Mesenchymal stem cell (in vitro differentiated cells and primary cell): ENCODE measurements at regions not wholly inside any gene's neighbourhood (a gene's known extent, or its start where the extent isn't known, plus 50 kb on each side); places are given as distances from the start of the nearest gene placed in this dataset.

ENCODE experiments used
- DNase-seq: peaks from one replicate; pipeline ENCODE4 v3.0.0-alpha.2; 2013
- H2AFZ ChIP-seq: one replicate; pipeline ENCODE4 v1.6.1; 2013; ENCODE audit warnings: low read depth, mild to moderate bottlenecking, control low read depth, inconsistent platforms, low read length, moderate library complexity
- H2AK5ac ChIP-seq: 2 replicates; pipeline ENCODE4 v1.6.1; 2013; ENCODE audit warnings: low read length, moderate library complexity, mild to moderate bottlenecking, inconsistent platforms; ENCODE audit not compliant: severe bottlenecking
- H2BK120ac ChIP-seq: one replicate; pipeline ENCODE4 v1.6.1; 2013; ENCODE audit warnings: low read depth, mild to moderate bottlenecking, inconsistent platforms, low read length, moderate library complexity
- H2BK12ac ChIP-seq, 2 experiments: one replicate each; pipeline ENCODE4 v1.6.1; 2013; ENCODE audit warnings: inconsistent platforms in 2 of 2, low read length in 2 of 2, mild to moderate bottlenecking in 2 of 2, moderate library complexity in 2 of 2, control low read depth in 1 of 2
- H2BK15ac ChIP-seq: one replicate; pipeline ENCODE4 v1.6.1; 2013; ENCODE audit warnings: mild to moderate bottlenecking, low read depth, inconsistent platforms; ENCODE audit not compliant: poor library complexity, severe bottlenecking
- H2BK5ac ChIP-seq: 2 replicates; pipeline ENCODE4 v1.6.1; 2013; ENCODE audit warnings: low read depth, mild to moderate bottlenecking, low read length, control low read depth, inconsistent platforms; ENCODE audit not compliant: poor library complexity, severe bottlenecking
- H3K14ac ChIP-seq, 2 experiments: one replicate each; pipeline ENCODE4 v1.6.1; 2013; ENCODE audit warnings: inconsistent platforms in 2 of 2, low read length in 2 of 2, control low read depth in 1 of 2, mild to moderate bottlenecking in 1 of 2, moderate library complexity in 1 of 2
- H3K18ac ChIP-seq, 2 experiments: one replicate each; pipeline ENCODE4 v1.6.1; 2013; ENCODE audit warnings: inconsistent platforms in 2 of 2, low read length in 2 of 2, control low read depth in 1 of 2, low read depth in 1 of 2, mild to moderate bottlenecking in 1 of 2
- H3K23ac ChIP-seq, 2 experiments: one replicate each; pipeline ENCODE4 v1.6.1; 2013; ENCODE audit warnings: inconsistent platforms in 2 of 2, low read length in 2 of 2, mild to moderate bottlenecking in 2 of 2, moderate library complexity in 2 of 2, control low read depth in 1 of 2
- H3K27ac ChIP-seq: 2 replicates; pipeline ENCODE4 v1.5.1; 2013; ENCODE audit warnings: mild to moderate bottlenecking, moderate library complexity, low read length, control low read depth, inconsistent platforms; ENCODE audit not compliant: poor library complexity, severe bottlenecking
- H3K27me3 ChIP-seq, 2 experiments: 2 replicates each; pipeline versions ENCODE4 v1.6.1 to v1.7.0; 2013; ENCODE audit warnings: low read length in 2 of 2, mild to moderate bottlenecking in 2 of 2, moderate library complexity in 2 of 2, control low read depth in 1 of 2, inconsistent platforms in 1 of 2; ENCODE audit not compliant: control insufficient read depth in 1 of 2, insufficient read depth in 1 of 2
- H3K36me3 ChIP-seq, 2 experiments: 2 replicates each; pipeline versions ENCODE4 v1.6.1 to v1.7.0; 2013; ENCODE audit warnings: low read length in 2 of 2, control low read depth in 1 of 2, inconsistent platforms in 1 of 2, low read depth in 1 of 2, mild to moderate bottlenecking in 1 of 2; ENCODE audit not compliant: insufficient read depth in 2 of 2, control insufficient read depth in 1 of 2
- H3K4ac ChIP-seq, 2 experiments: one replicate each; pipeline ENCODE4 v1.6.1; 2013; ENCODE audit warnings: inconsistent platforms in 2 of 2, low read length in 2 of 2, mild to moderate bottlenecking in 2 of 2, moderate library complexity in 2 of 2, control low read depth in 1 of 2, low read depth in 1 of 2
- H3K4me1 ChIP-seq: 2 replicates; pipeline ENCODE4 v1.6.1; 2013; ENCODE audit warnings: low read depth, low read length, control low read depth; ENCODE audit not compliant: control insufficient read depth, insufficient read depth
- H3K4me2 ChIP-seq: 2 replicates; pipeline ENCODE4 v1.6.1; 2013; ENCODE audit warnings: low read length, mild to moderate bottlenecking, inconsistent platforms; ENCODE audit not compliant: poor library complexity, severe bottlenecking
- H3K4me3 ChIP-seq, 2 experiments: 2 replicates each; pipeline versions ENCODE4 v1.5.1 to v1.7.0; 2013; ENCODE audit warnings: low read length in 2 of 2, mild to moderate bottlenecking in 2 of 2, control low read depth in 1 of 2, low read depth in 1 of 2; ENCODE audit not compliant: insufficient read depth in 1 of 2
- H3K79me1 ChIP-seq: replicated peaks from 2 replicates; pipeline ENCODE4 v1.6.1; 2013; ENCODE audit warnings: mild to moderate bottlenecking, control low read depth, low read length, inconsistent platforms; ENCODE audit not compliant: poor library complexity, severe bottlenecking
- H3K9ac ChIP-seq: 2 replicates; pipeline ENCODE4 v1.7.0; 2013; ENCODE audit warnings: mild to moderate bottlenecking, low read length, moderate library complexity
- H3K9me3 ChIP-seq: 2 replicates; pipeline ENCODE4 v1.7.0; 2013; ENCODE audit warnings: mild to moderate bottlenecking, low read length; ENCODE audit not compliant: control insufficient read depth
- H4K8ac ChIP-seq: one replicate; pipeline ENCODE4 v1.6.1; 2013; ENCODE audit warnings: inconsistent platforms, mild to moderate bottlenecking, low read length, moderate library complexity
- H4K91ac ChIP-seq: one replicate; pipeline ENCODE4 v1.6.1; 2013; ENCODE audit warnings: mild to moderate bottlenecking, low read length, inconsistent platforms
- WGBS: methylation state at CpG from one replicate; pipeline ENCODE4 v1.1.7; 2013; ENCODE audit warnings: mixed read lengths; 5-methylcytosine and 5-hydroxymethylcytosine counted together

GRCh38 chr18:27685091-27685490 is 491.8 kb downstream of the CDH2 start:
- Histone ChIP-seq H3K4ac (no peak overlapping the region), H3K4me3 (no peak overlapping the region), H3K27me3 (no peaks in the 10 kb centered on the region), H3K9me3 (peaks cover 10% of the 10 kb centered on the region), H3K79me1 (no peaks in the 10 kb centered on the region), H4K91ac (no peak overlapping the region), H2BK120ac (no peak overlapping the region), H3K4me1 (no peaks in the 10 kb centered on the region), H4K8ac (no peak overlapping the region), H2BK15ac (no peak overlapping the region), H2AK5ac (no peak overlapping the region), H2BK5ac (no peak overlapping the region), H3K23ac (no peak overlapping the region), H2AFZ (no peak overlapping the region), H3K9ac (no peak overlapping the region), H3K14ac (no peak overlapping the region), H3K18ac (no peak overlapping the region), H3K4me2 (no peak overlapping the region), H3K27ac (no peak overlapping the region), H3K36me3 (no peaks in the 10 kb centered on the region), H2BK12ac (no peak overlapping the region)
- 90% methylated on average over 3 of the region's 3 CpGs for WGBS
- no peak for DNase-seq

GRCh38 chr18:27674411-27674810 is 489.3 kb upstream of the CHST9 start:
- no peak overlapping the region for H2BK5ac ChIP-seq
- DNase-seq = peak; percentile 28
- no peak overlapping the region for H3K4me2 ChIP-seq

GRCh38 chr18:27673861-27674260 is 488.8 kb upstream of the CHST9 start:
- over 99% methylated on average over 27 of the region's 27 CpGs for WGBS
- no peak overlapping the region for H3K18ac ChIP-seq
- H2BK12ac ChIP-seq = no peak overlapping the region
- DNase-seq = no peak
- H2AFZ ChIP-seq = no peak overlapping the region
- H2BK5ac ChIP-seq = no peak overlapping the region
- H3K4me3 ChIP-seq = no peak overlapping the region
- no peak overlapping the region for H3K14ac ChIP-seq
- no peaks in the 10 kb centered on the region for H3K79me1 ChIP-seq
- no peak overlapping the region for H4K91ac ChIP-seq
- no peak overlapping the region for H3K9ac ChIP-seq
- H3K27me3 ChIP-seq = no peaks in the 10 kb centered on the region
- H2BK15ac ChIP-seq = no peak overlapping the region
- H3K23ac ChIP-seq = no peak overlapping the region
- H3K4me1 ChIP-seq = no peaks in the 10 kb centered on the region
- no peaks in the 10 kb centered on the region for H3K36me3 ChIP-seq
- H4K8ac ChIP-seq = no peak overlapping the region
- H2BK120ac ChIP-seq = no peak overlapping the region
- no peak overlapping the region for H3K27ac ChIP-seq
- H3K4ac ChIP-seq = no peak overlapping the region
- no peak overlapping the region for H3K4me2 ChIP-seq
- H3K9me3 ChIP-seq = no peaks in the 10 kb centered on the region
- no peak overlapping the region for H2AK5ac ChIP-seq

More at GRCh38 chr18:27674411-27674810, 489.3 kb upstream of the CHST9 start:
- Histone ChIP-seq H3K9me3 (no peaks in the 10 kb centered on the region), H3K14ac (peak overlapping the region in 1 of 2 experiments; percentile 75), H4K8ac (no peak overlapping the region), H2BK15ac (no peak overlapping the region), H3K23ac (no peak overlapping the region), H4K91ac (no peak overlapping the region), H3K79me1 (no peaks in the 10 kb centered on the region), H3K18ac (peak overlapping the region in 1 of 2 experiments; percentile 11), H2BK120ac (no peak overlapping the region), H3K36me3 (no peaks in the 10 kb centered on the region), H3K27ac (no peak overlapping the region), H2AK5ac (no peak overlapping the region), H2AFZ (no peak overlapping the region), H3K27me3 (no peaks in the 10 kb centered on the region), H3K9ac (no peak overlapping the region), H3K4me3 (no peak overlapping the region), H2BK12ac (peak overlapping the region in 1 of 2 experiments; percentile 71), H3K4me1 (no peaks in the 10 kb centered on the region), H3K4ac (peak overlapping the region in 1 of 2 experiments; percentile 8)
- WGBS = 70% methylated on average over 3 of the region's 3 CpGs

DNA sequence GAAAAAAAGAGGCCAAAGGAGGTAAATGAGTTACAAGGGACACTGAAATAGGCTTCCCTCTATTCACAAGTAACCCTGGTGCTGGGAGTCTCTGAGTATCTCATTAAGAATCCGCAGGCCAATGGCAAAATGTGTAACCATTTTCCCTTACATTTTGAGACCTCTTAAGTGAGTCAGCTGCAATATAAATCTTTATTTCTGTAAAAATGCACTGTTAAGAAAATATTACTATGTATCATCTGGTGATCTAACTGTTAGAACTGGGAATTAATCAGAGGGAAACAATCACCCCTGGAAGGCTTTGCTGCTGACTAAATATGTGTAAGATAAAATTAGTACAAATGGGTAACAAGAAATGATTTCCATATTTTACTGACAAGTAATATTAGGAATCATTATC is 483.1 kb upstream of the CHST9 start:
- Histone ChIP-seq H3K9ac (no peak overlapping the region), H3K27ac (no peak overlapping the region), H3K9me3 (no peaks in the 10 kb centered on the region), H2BK15ac (no peak overlapping the region), H3K23ac (no peak overlapping the region), H2BK120ac (no peak overlapping the region), H4K8ac (no peak overlapping the region), H3K36me3 (no peaks in the 10 kb centered on the region), H4K91ac (no peak overlapping the region), H2BK5ac (no peak overlapping the region), H2AFZ (no peak overlapping the region), H3K14ac (no peak overlapping the region), H3K27me3 (no peaks in the 10 kb centered on the region), H3K18ac (no peak overlapping the region), H3K4ac (no peak overlapping the region), H3K4me2 (no peak overlapping the region), H3K4me1 (no peaks in the 10 kb centered on the region), H3K4me3 (no peak overlapping the region), H2BK12ac (no peak overlapping the region), H2AK5ac (no peak overlapping the region), H3K79me1 (no peaks in the 10 kb centered on the region)
- DNase-seq = no peak
- no CpG with 5 or more reads among the region's 1 CpG for WGBS
